ENCODE measurements at regions not wholly inside any gene's neighbourhood (a gene's known extent, or its start where the extent isn't known, plus 50 kb on each side); places are given as distances from the start of the nearest gene placed in this dataset.

DNA sequence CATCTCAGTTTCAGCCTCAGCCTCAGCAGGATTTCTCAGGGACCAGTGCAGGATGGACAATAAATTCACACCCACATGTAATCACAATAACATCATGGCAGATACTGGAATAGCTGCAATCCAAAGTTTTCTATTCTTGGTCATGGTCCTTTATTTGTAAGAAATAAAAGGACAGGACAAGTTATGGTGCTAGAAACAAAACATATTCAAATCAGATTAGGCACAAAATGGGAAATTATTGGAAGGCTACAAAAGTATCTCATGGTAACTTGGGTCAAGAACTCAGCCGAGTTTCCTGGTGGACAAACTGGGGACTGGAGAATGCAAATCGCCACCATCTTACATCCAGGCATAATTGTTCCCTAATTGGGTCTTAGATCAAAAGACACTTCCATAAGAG lies 1768.2 kb upstream of the WWC1 start:
- H3K27me3 ChIP-seq (ENCODE audit: insufficient read depth, low read depth, low read length): no peaks in the 10 kb centered on the region
- H2AFZ ChIP-seq (ENCODE audit: low read depth, low read length): no peak overlapping the region
- TF ChIP-seq EP300 (conservative IDR thresholded peaks at IDR 0.05; ENCODE audit: poor library complexity, severe bottlenecking) (no peak), RAD21 (conservative IDR thresholded peaks at IDR 0.05) (no peak), MXI1 (conservative IDR thresholded peaks at IDR 0.05; ENCODE audit: poor library complexity, severe bottlenecking) (no peak), SMC3 (conservative IDR thresholded peaks at IDR 0.05; ENCODE audit: poor library complexity) (no peak), POLR2AphosphoS5 (IDR thresholded peaks at IDR 0.05) (no peak), EZH2 (IDR thresholded peaks at IDR 0.05; ENCODE audit: borderline replicate concordance, insufficient read depth, low read length, poor library complexity, severe bottlenecking) (no peak), TAF1 (IDR thresholded peaks at IDR 0.05; ENCODE audit: low read depth) (no peak)
- TF ChIP-seq, protein P1, sequence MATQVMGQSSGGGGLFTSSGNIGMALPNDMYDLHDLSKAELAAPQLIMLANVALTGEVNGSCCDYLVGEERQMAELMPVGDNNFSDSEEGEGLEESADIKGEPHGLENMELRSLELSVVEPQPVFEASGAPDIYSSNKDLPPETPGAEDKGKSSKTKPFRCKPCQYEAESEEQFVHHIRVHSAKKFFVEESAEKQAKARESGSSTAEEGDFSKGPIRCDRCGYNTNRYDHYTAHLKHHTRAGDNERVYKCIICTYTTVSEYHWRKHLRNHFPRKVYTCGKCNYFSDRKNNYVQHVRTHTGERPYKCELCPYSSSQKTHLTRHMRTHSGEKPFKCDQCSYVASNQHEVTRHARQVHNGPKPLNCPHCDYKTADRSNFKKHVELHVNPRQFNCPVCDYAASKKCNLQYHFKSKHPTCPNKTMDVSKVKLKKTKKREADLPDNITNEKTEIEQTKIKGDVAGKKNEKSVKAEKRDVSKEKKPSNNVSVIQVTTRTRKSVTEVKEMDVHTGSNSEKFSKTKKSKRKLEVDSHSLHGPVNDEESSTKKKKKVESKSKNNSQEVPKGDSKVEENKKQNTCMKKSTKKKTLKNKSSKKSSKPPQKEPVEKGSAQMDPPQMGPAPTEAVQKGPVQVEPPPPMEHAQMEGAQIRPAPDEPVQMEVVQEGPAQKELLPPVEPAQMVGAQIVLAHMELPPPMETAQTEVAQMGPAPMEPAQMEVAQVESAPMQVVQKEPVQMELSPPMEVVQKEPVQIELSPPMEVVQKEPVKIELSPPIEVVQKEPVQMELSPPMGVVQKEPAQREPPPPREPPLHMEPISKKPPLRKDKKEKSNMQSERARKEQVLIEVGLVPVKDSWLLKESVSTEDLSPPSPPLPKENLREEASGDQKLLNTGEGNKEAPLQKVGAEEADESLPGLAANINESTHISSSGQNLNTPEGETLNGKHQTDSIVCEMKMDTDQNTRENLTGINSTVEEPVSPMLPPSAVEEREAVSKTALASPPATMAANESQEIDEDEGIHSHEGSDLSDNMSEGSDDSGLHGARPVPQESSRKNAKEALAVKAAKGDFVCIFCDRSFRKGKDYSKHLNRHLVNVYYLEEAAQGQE (IDR thresholded peaks at IDR 0.05; ENCODE audit: borderline replicate concordance): no peak
- TF ChIP-seq, protein P2, sequence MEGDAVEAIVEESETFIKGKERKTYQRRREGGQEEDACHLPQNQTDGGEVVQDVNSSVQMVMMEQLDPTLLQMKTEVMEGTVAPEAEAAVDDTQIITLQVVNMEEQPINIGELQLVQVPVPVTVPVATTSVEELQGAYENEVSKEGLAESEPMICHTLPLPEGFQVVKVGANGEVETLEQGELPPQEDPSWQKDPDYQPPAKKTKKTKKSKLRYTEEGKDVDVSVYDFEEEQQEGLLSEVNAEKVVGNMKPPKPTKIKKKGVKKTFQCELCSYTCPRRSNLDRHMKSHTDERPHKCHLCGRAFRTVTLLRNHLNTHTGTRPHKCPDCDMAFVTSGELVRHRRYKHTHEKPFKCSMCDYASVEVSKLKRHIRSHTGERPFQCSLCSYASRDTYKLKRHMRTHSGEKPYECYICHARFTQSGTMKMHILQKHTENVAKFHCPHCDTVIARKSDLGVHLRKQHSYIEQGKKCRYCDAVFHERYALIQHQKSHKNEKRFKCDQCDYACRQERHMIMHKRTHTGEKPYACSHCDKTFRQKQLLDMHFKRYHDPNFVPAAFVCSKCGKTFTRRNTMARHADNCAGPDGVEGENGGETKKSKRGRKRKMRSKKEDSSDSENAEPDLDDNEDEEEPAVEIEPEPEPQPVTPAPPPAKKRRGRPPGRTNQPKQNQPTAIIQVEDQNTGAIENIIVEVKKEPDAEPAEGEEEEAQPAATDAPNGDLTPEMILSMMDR (IDR thresholded peaks at IDR 0.05; ENCODE audit: poor library complexity, severe bottlenecking): no peak
- H3K9me3 ChIP-seq (ENCODE audit: low read length): no peaks in the 10 kb centered on the region
- H3F3A ChIP-seq (ENCODE audit: insufficient read depth, low read length, poor library complexity, severe bottlenecking): no peaks in the 10 kb centered on the region
- no peak overlapping the region for H3K4me2 ChIP-seq (ENCODE audit: low read length)
- H3K36me3 ChIP-seq (ENCODE audit: insufficient read depth, low read length): no peaks in the 10 kb centered on the region
- H4K20me1 ChIP-seq (ENCODE audit: insufficient read depth): no peaks in the 10 kb centered on the region
- H3K9me2 ChIP-seq (ENCODE audit: insufficient read depth, low read length): no peaks in the 10 kb centered on the region
- H3K79me2 ChIP-seq (replicated peaks; ENCODE audit: insufficient read depth, low read length): no peaks in the 10 kb centered on the region
- H3K27ac ChIP-seq (ENCODE audit: low read length): no peak overlapping the region
- H3K4me3 ChIP-seq (ENCODE audit: low read length): no peak overlapping the region
- no peak overlapping the region for H3K9ac ChIP-seq (ENCODE audit: low read length)

DNA sequence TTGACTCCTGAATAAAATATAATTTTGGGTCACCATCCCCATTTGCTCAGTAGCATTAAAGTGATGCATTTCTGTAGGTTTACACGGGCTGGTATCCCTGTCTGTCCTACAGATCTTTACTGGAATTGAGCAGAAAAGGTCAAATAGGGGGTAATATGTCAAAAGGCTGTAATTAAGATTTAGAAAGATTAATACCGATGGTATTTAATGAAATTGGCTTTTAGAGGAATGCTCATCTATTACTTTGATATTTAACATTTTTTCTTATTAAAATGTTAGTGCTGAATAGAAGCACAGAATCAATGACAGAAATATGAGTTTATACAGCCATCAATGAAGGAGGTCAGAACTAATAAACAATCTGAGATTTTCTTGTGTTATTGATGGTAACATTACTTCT lies 1762.2 kb upstream of the WWC1 start:
- no peak overlapping the region for H2AFZ ChIP-seq (ENCODE audit: low read depth, low read length)

More for the DNA sequence above, 1762.2 kb upstream of the WWC1 start:
- Histone ChIP-seq H3K27ac (ENCODE audit: low read length) (no peak overlapping the region), H3K27me3 (ENCODE audit: insufficient read depth, low read depth, low read length) (no peaks in the 10 kb centered on the region), H3K9ac (ENCODE audit: low read length) (no peak overlapping the region), H3F3A (ENCODE audit: insufficient read depth, low read length, poor library complexity, severe bottlenecking) (no peaks in the 10 kb centered on the region), H3K4me2 (ENCODE audit: low read length) (no peak overlapping the region), H3K79me2 (replicated peaks; ENCODE audit: insufficient read depth, low read length) (no peaks in the 10 kb centered on the region), H3K9me2 (ENCODE audit: insufficient read depth, low read length) (no peaks in the 10 kb centered on the region), H3K9me3 (ENCODE audit: low read length) (no peaks in the 10 kb centered on the region), H3K36me3 (ENCODE audit: insufficient read depth, low read length) (no peaks in the 10 kb centered on the region), H4K20me1 (ENCODE audit: insufficient read depth) (no peaks in the 10 kb centered on the region), H3K4me3 (ENCODE audit: low read length) (no peak overlapping the region)
- TF ChIP-seq EP300 (conservative IDR thresholded peaks at IDR 0.05; ENCODE audit: poor library complexity, severe bottlenecking): no peak
- TF ChIP-seq, protein P1 (IDR thresholded peaks at IDR 0.05; ENCODE audit: borderline replicate concordance): no peak
- TF ChIP-seq, protein P2 (IDR thresholded peaks at IDR 0.05; ENCODE audit: poor library complexity, severe bottlenecking): no peak
- no peak for TF ChIP-seq MXI1 (conservative IDR thresholded peaks at IDR 0.05; ENCODE audit: poor library complexity, severe bottlenecking)
- no peak for TF ChIP-seq TAF1 (IDR thresholded peaks at IDR 0.05; ENCODE audit: low read depth)
- no peak for TF ChIP-seq POLR2AphosphoS5 (IDR thresholded peaks at IDR 0.05)
- no peak for TF ChIP-seq RAD21 (conservative IDR thresholded peaks at IDR 0.05)
- TF ChIP-seq EZH2 (IDR thresholded peaks at IDR 0.05; ENCODE audit: borderline replicate concordance, insufficient read depth, low read length, poor library complexity, severe bottlenecking): no peak
- TF ChIP-seq SMC3 (conservative IDR thresholded peaks at IDR 0.05; ENCODE audit: poor library complexity): no peak
